CD4-positive, alpha-beta T cell (primary cell): ENCODE measurements at regions not wholly inside any gene's neighbourhood (a gene's known extent, or its start where the extent isn't known, plus 50 kb on each side); places are given as distances from the start of the nearest gene placed in this dataset.

Experiments
- ATAC-seq: fragments of 200-7000 bp; cut with Tn5 transposase; one replicate; pipeline ENCODE4 v1.10.0; 2022; ENCODE audit warnings: mild to moderate bottlenecking; ENCODE audit not compliant: poor library complexity
- CTCF ChIA-PET: fragments of 350-600 bp; sonication (Branson Sonifier 250); formaldehyde crosslinking; loops from one replicate; lab custom pipeline; 2021; ENCODE audit warnings: antibody characterized with exemption, inconsistent platforms; lab: Charles Lee
- POLR2A ChIA-PET: fragments of 350-600 bp; sonication (Branson Sonifier 250); formaldehyde crosslinking; loops from one replicate; lab custom pipeline; 2021; ENCODE audit warnings: antibody characterized with exemption, inconsistent platforms; lab: Charles Lee
- DNase-seq, 14 experiments: peaks; one replicate each; pipeline ENCODE4 v3.0.0-alpha.2; 2013 to 2020; ENCODE audit warnings: mixed read lengths in 2 of 14
- H3K27ac ChIP-seq, 2 donors: one replicate each; pipeline versions ENCODE4 v1.5.1 to v1.7.0; 2013; ENCODE audit warnings: low read length in 2 of 2, low read depth in 1 of 2, mild to moderate bottlenecking in 1 of 2
- H3K27me3 ChIP-seq, 2 experiments: 1 replicate in 1 of 2; 2 replicates in 1 of 2; pipeline versions ENCODE4 v1.6.1 to v1.7.0; 2013; ENCODE audit warnings: low read length in 2 of 2, control low read depth in 1 of 2, mild to moderate bottlenecking in 1 of 2, moderate library complexity in 1 of 2; ENCODE audit not compliant: insufficient read depth in 2 of 2, control insufficient read depth in 1 of 2
- H3K36me3 ChIP-seq: one replicate; pipeline ENCODE4 v1.6.1; 2013; ENCODE audit warnings: low read length, control low read depth; ENCODE audit not compliant: insufficient read depth
- H3K4me1 ChIP-seq: one replicate; pipeline ENCODE4 v1.6.1; 2013; ENCODE audit warnings: low read length, control low read depth; ENCODE audit not compliant: insufficient read depth
- H3K4me3 ChIP-seq: one replicate; pipeline ENCODE4 v1.5.1; 2013; ENCODE audit warnings: mild to moderate bottlenecking, low read length, moderate library complexity
- H3K9me3 ChIP-seq, 2 experiments: 1 replicate in 1 of 2; 2 replicates in 1 of 2; pipeline versions ENCODE4 v1.6.1 to v1.7.0; 2013; ENCODE audit warnings: low read length in 2 of 2, mild to moderate bottlenecking in 2 of 2, control low read depth in 1 of 2, moderate library complexity in 1 of 2; ENCODE audit not compliant: control insufficient read depth in 1 of 2, insufficient read depth in 1 of 2
- H3K27ac Mint-ChIP-seq: one replicate; pipeline ENCODE4 v1.8.0; 2020; ENCODE audit warnings: mixed read lengths
- H3K27me3 Mint-ChIP-seq: one replicate; pipeline ENCODE4 v1.8.0; 2021; ENCODE audit warnings: mixed read lengths
- H3K36me3 Mint-ChIP-seq: one replicate; pipeline ENCODE4 v1.8.0; 2021; ENCODE audit warnings: low read depth, mixed read lengths
- H3K4me1 Mint-ChIP-seq: one replicate; pipeline ENCODE4 v1.8.0; 2021; ENCODE audit warnings: low read depth, mixed read lengths
- H3K4me3 Mint-ChIP-seq: one replicate; pipeline ENCODE4 v1.8.0; 2020; ENCODE audit warnings: mild to moderate bottlenecking, mixed read lengths
- H3K9me3 Mint-ChIP-seq: one replicate; pipeline ENCODE4 v1.8.0; 2020; ENCODE audit warnings: mixed read lengths
- CTCF ChIP-seq: fragments of 200-600 bp; IDR thresholded peaks from one replicate; pipeline ENCODE4 v1.8.0; 2022; ENCODE audit warnings: antibody characterized with exemption, mild to moderate bottlenecking
- intact Hi-C, 2 experiments: fragments of 100-400 bp; cut with DNase I in 1 of 2; cut with micrococcal nuclease in 1 of 2; formaldehyde crosslinking; loops; one replicate each; pipeline versions ENCODE4 v1.15.1 to v1.9.0; 2023 to 2025; cut with DNase I, micrococcal nuclease

- no peak overlapping the region for H3K4me3 ChIP-seq
- no peaks in the 10 kb centered on the region for H3K36me3 ChIP-seq
- no peak overlapping the region for H3K27ac ChIP-seq
- no peak overlapping the region for H3K27ac Mint-ChIP-seq
- no peaks in the 10 kb centered on the region for H3K27me3 ChIP-seq
- TF ChIP-seq CTCF: no peak
- no peak overlapping the region for H3K4me3 Mint-ChIP-seq
- no peaks in the 10 kb centered on the region for H3K4me1 ChIP-seq
- intact Hi-C loops: no loop called here
- H3K9me3 ChIP-seq: peaks cover 0 to 17% of the 10 kb centered on the region in 2 experiments
- H3K36me3 Mint-ChIP-seq: no peaks in the 10 kb centered on the region
- no peaks in the 10 kb centered on the region for H3K27me3 Mint-ChIP-seq
- ATAC-seq (no peak), DNase-seq (peak in 4 of 14 experiments; percentile 27 to 58 (median 46))
- H3K4me1 Mint-ChIP-seq: peaks cover 8% of the 10 kb centered on the region
- ChIA-PET POLR2A (interaction anchor here (0.6 kb wide), 1 partner anchor 463 kb away, joined by 4 read pairs; no protein-coding TSS in a partner anchor), CTCF (no interaction called here)
- peaks cover 5% of the 10 kb centered on the region for H3K9me3 Mint-ChIP-seq
These were observed 77.8 kb upstream of the MAX start for GRCh38 chr14:65179918-65180724.

DNA sequence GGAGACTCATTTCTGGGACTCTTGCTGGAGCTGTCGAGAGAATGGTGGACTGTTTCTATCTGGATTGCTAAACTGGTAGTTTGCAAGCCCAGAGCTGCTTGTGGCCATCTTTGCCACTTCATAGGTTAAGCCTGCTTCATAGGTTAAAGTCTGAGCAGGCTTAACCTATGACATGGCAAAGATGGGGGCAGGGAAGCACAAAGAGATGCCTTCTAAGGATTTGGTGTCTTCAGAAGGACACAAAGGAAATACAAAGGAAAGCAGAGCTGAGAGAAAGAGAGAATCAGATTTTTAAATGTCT lies 78.4 kb upstream of the MAX start:
- no peak for TF ChIP-seq CTCF
- peaks cover 0 to 17% of the 10 kb centered on the region in 2 experiments for H3K9me3 ChIP-seq
- POLR2A ChIA-PET: interaction anchor here (0.6 to 1.2 kb wide), 2 partner anchors 11 to 170 kb away, joined by 3 to 7 read pairs; no protein-coding TSS in a partner anchor
- CTCF ChIA-PET: no interaction called here
- intact Hi-C loops: no loop called here
- peaks cover 5% of the 10 kb centered on the region for H3K9me3 Mint-ChIP-seq
- H3K36me3 Mint-ChIP-seq: no peaks in the 10 kb centered on the region
- no peak overlapping the region for H3K4me3 ChIP-seq
- H3K27ac ChIP-seq: no peak overlapping the region
- no peaks in the 10 kb centered on the region for H3K36me3 ChIP-seq
- no peak overlapping the region for H3K4me3 Mint-ChIP-seq
- DNase-seq: no peak
- no peak overlapping the region for H3K27ac Mint-ChIP-seq
- H3K27me3 ChIP-seq: no peaks in the 10 kb centered on the region
- H3K4me1 Mint-ChIP-seq: peaks cover 8% of the 10 kb centered on the region
- no peaks in the 10 kb centered on the region for H3K27me3 Mint-ChIP-seq
- no peaks in the 10 kb centered on the region for H3K4me1 ChIP-seq
- no peak for ATAC-seq

GRCh38 chr14:65184032-65184764 lies 81.9 kb upstream of the MAX start:
- H3K27ac ChIP-seq: no peak overlapping the region
- H3K4me1 ChIP-seq: no peaks in the 10 kb centered on the region
- peaks cover 0 to 17% of the 10 kb centered on the region in 2 experiments for H3K9me3 ChIP-seq
- H3K27me3 ChIP-seq: no peaks in the 10 kb centered on the region
- no peak for ATAC-seq
- no peak overlapping the region for H3K4me3 Mint-ChIP-seq
- peaks cover 5% of the 10 kb centered on the region for H3K9me3 Mint-ChIP-seq
- TF ChIP-seq CTCF: no peak
- DNase-seq: no peak
- intact Hi-C loops: no loop called here
- H3K36me3 Mint-ChIP-seq: no peaks in the 10 kb centered on the region
- H3K4me1 Mint-ChIP-seq: peaks cover 8% of the 10 kb centered on the region
- no peak overlapping the region for H3K27ac Mint-ChIP-seq
- no peaks in the 10 kb centered on the region for H3K36me3 ChIP-seq
- CTCF ChIA-PET: interaction anchor here (1.7 kb wide), 1 partner anchor 11 kb away, joined by 5 read pairs; no protein-coding TSS in a partner anchor
- POLR2A ChIA-PET: no interaction called here
- H3K27me3 Mint-ChIP-seq: no peaks in the 10 kb centered on the region
- H3K4me3 ChIP-seq: no peak overlapping the region
